ENCODE measurements at regions not wholly inside any gene's neighbourhood (a gene's known extent, or its start where the extent isn't known, plus 50 kb on each side); places are given as distances from the start of the nearest gene placed in this dataset.

DNA sequence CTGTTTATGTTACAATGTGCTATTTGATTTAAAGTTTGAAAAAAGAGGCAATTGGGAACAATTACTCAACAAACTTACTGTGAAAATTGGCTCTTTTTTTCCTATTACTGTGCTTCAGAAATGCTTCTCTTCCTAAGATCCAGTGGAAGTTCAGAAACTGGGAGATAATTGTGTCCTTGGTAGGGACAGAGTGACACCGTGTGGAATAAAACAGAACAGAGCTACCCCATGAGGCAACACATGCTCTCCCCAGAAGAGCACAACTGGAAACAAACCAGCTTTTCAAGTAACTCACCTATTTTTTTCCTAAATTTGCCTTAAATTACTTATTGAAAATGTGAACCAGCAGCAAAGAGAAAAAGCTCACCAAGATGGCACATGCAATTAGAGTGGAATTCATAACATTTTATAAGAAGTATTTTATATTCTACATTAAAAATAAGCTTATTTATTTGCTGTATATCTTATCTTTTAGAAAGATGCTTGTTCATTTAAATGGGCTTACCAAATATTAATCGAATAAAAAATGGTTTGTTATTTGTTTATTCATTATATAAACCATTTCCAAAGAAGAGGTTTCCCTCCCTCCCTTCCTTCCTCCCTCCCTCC, 346.1 kb upstream of the ANKRD30A start:
- no peaks in the 10 kb centered on the region for H3K9me3 ChIP-seq (replicated peaks; ENCODE audit: control insufficient read depth, insufficient read depth, low read length)
- H3K27me3 ChIP-seq (ENCODE audit: control insufficient read depth in 2 of 2, insufficient read depth in 2 of 2, low read length in 2 of 2): no peaks in the 10 kb centered on the region
- CTCF ChIA-PET: interaction anchor here (0.5 to 6.9 kb wide), 60 partner anchors 9 to 1660 kb away, joined by 3 to 316 read pairs (median 4); partner anchors contain the start of gene CREM
- BruUV-seq (replicated peaks): no TSS peak
- no peaks in the 10 kb centered on the region for H3K79me2 ChIP-seq (ENCODE audit: control insufficient read depth, insufficient read depth, low read length)
- TF ChIP-seq, protein P1, sequence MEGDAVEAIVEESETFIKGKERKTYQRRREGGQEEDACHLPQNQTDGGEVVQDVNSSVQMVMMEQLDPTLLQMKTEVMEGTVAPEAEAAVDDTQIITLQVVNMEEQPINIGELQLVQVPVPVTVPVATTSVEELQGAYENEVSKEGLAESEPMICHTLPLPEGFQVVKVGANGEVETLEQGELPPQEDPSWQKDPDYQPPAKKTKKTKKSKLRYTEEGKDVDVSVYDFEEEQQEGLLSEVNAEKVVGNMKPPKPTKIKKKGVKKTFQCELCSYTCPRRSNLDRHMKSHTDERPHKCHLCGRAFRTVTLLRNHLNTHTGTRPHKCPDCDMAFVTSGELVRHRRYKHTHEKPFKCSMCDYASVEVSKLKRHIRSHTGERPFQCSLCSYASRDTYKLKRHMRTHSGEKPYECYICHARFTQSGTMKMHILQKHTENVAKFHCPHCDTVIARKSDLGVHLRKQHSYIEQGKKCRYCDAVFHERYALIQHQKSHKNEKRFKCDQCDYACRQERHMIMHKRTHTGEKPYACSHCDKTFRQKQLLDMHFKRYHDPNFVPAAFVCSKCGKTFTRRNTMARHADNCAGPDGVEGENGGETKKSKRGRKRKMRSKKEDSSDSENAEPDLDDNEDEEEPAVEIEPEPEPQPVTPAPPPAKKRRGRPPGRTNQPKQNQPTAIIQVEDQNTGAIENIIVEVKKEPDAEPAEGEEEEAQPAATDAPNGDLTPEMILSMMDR (IDR thresholded peaks at IDR 0.05; ENCODE audit: extremely low read depth in 1 of 2, insufficient read depth in 1 of 2, low read depth in 1 of 2, low read length in 2 of 2): peak; percentile 57 to 64
- no peak for TF ChIP-seq MYC (IDR thresholded peaks at IDR 0.05; ENCODE audit: low read depth, low read length)
- H4K20me1 ChIP-seq (replicated peaks; ENCODE audit: control insufficient read depth, extremely low read depth, insufficient read depth, low read length): no peaks in the 10 kb centered on the region
- H3K9ac ChIP-seq (replicated peaks; ENCODE audit: extremely low read depth, insufficient read depth, low read length): no peak overlapping the region
- H3K4me2 ChIP-seq (ENCODE audit: insufficient read depth, low read length): no peak overlapping the region
- no peak overlapping the region for H2AFZ ChIP-seq (ENCODE audit: low read depth, low read length)
- no peaks in the 10 kb centered on the region for H3K9me1 ChIP-seq (replicated peaks; ENCODE audit: control insufficient read depth, extremely low read depth, insufficient read depth, low read length)
- POLR2A ChIA-PET: no interaction called here
- H3K27ac ChIP-seq (ENCODE audit: insufficient read depth, low read depth, low read length): no peak overlapping the region
- DNase-seq (ENCODE audit: low read depth, low spot score) (peak; percentile 87), FAIRE-seq (peak; percentile 76)
- intact Hi-C loops (cut with micrococcal nuclease): loop anchor here (1.0 to 2.0 kb wide), 5 partner anchors 607 to 1539 kb away; no protein-coding TSS in a partner anchor
- no peaks in the 10 kb centered on the region for H3K36me3 ChIP-seq (ENCODE audit: control insufficient read depth in 2 of 2, extremely low read depth in 1 of 2, insufficient read depth in 2 of 2, low read length in 2 of 2)
- dilution Hi-C loops (cut with MboI; ENCODE audit: extremely low pct_ligation_motif_present, low sequenced_read_pairs): no loop called here
- no peaks in the 10 kb centered on the region for H3K4me1 ChIP-seq (ENCODE audit: control insufficient read depth, extremely low read depth, insufficient read depth, low read length)
- no peak overlapping the region for H3K4me3 ChIP-seq (replicated peaks in 1 of 3; ENCODE audit: insufficient read depth in 1 of 3, low read depth in 1 of 3, low read length in 3 of 3)

DNA sequence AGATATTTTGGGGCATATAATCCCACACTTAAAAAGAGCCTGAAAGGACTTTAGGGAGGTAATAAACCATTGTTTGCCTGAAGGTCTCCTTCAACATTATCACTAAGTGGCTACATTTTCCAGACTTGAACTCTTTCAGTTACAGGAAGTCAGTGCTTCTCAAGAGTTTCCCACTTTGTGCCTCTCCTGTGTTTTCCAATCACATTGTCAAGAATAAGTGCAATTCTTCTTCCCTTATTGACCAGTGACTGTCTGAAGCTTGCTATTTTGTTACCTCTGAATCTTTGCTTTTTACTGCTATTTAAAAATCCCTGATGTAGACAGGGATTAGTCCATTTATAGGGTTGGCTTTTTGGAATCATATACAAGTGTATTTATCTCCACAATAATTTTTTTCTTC, 346.7 kb upstream of the ANKRD30A start:
- POLR2A ChIA-PET: no interaction called here
- intact Hi-C loops (cut with micrococcal nuclease) (loop anchor here (1.0 to 2.0 kb wide), 5 partner anchors 606 to 1538 kb away; no protein-coding TSS in a partner anchor), dilution Hi-C loops (cut with MboI; ENCODE audit: extremely low pct_ligation_motif_present, low sequenced_read_pairs) (no loop called here)
- Histone ChIP-seq H3K9me3 (replicated peaks; ENCODE audit: control insufficient read depth, insufficient read depth, low read length) (no peaks in the 10 kb centered on the region), H3K27me3 (ENCODE audit: control insufficient read depth in 2 of 2, insufficient read depth in 2 of 2, low read length in 2 of 2) (no peaks in the 10 kb centered on the region), H3K9ac (replicated peaks; ENCODE audit: extremely low read depth, insufficient read depth, low read length) (no peak overlapping the region), H3K4me3 (replicated peaks in 1 of 3; ENCODE audit: insufficient read depth in 1 of 3, low read depth in 1 of 3, low read length in 3 of 3) (no peak overlapping the region), H3K27ac (ENCODE audit: insufficient read depth, low read depth, low read length) (no peak overlapping the region), H3K79me2 (ENCODE audit: control insufficient read depth, insufficient read depth, low read length) (no peaks in the 10 kb centered on the region), H2AFZ (ENCODE audit: low read depth, low read length) (no peak overlapping the region), H3K9me1 (replicated peaks; ENCODE audit: control insufficient read depth, extremely low read depth, insufficient read depth, low read length) (no peaks in the 10 kb centered on the region), H3K4me2 (ENCODE audit: insufficient read depth, low read length) (no peak overlapping the region), H3K36me3 (ENCODE audit: control insufficient read depth in 2 of 2, extremely low read depth in 1 of 2, insufficient read depth in 2 of 2, low read length in 2 of 2) (no peaks in the 10 kb centered on the region), H3K4me1 (ENCODE audit: control insufficient read depth, extremely low read depth, insufficient read depth, low read length) (no peaks in the 10 kb centered on the region), H4K20me1 (replicated peaks; ENCODE audit: control insufficient read depth, extremely low read depth, insufficient read depth, low read length) (no peaks in the 10 kb centered on the region)
- FAIRE-seq (no peak), DNase-seq (ENCODE audit: low read depth, low spot score) (peak; percentile 43)
- CTCF ChIA-PET: interaction anchor here (0.9 to 6.9 kb wide), 26 partner anchors 53 to 1659 kb away, joined by 3 to 316 read pairs (median 6); no protein-coding TSS in a partner anchor
- no TSS peak for BruUV-seq (replicated peaks)
- TF ChIP-seq EZH2 (IDR thresholded peaks at IDR 0.05; ENCODE audit: borderline replicate concordance, low read depth, low read length, severe bottlenecking) (no peak), POLR2A (IDR thresholded peaks at IDR 0.05; ENCODE audit: low read depth, low read length) (no peak), POLR2AphosphoS5 (IDR thresholded peaks at IDR 0.05; ENCODE audit: insufficient read depth, low read depth, low read length) (no peak), FOS (IDR thresholded peaks at IDR 0.05; ENCODE audit: borderline replicate concordance, insufficient read depth, low read length) (no peak), MYC (IDR thresholded peaks at IDR 0.05; ENCODE audit: low read depth, low read length) (no peak), GATA2 (IDR thresholded peaks at IDR 0.05; ENCODE audit: insufficient read depth, insufficient read length, low read depth, low read length) (no peak), JUN (IDR thresholded peaks at IDR 0.05; ENCODE audit: borderline replicate concordance, insufficient read depth, insufficient read length, low read depth) (no peak)
- TF ChIP-seq, protein P1 (IDR thresholded peaks at IDR 0.05; ENCODE audit: extremely low read depth in 1 of 2, insufficient read depth in 1 of 2, low read depth in 1 of 2, low read length in 2 of 2): no peak
- TF ChIP-seq, protein P2, sequence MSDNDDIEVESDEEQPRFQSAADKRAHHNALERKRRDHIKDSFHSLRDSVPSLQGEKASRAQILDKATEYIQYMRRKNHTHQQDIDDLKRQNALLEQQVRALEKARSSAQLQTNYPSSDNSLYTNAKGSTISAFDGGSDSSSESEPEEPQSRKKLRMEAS (IDR thresholded peaks at IDR 0.05; ENCODE audit: insufficient read depth, insufficient read length): no peak

Data from endothelial cell of umbilical vein (primary cell).